HT1080 (cell line): ENCODE measurements at regions not wholly inside any gene's neighbourhood (a gene's known extent, or its start where the extent isn't known, plus 50 kb on each side); places are given as distances from the start of the nearest gene placed in this dataset.

ENCODE experiments used
- DNase-seq: peaks from one replicate; pipeline ENCODE4 v3.0.0-alpha.2; 2015; ENCODE audit warnings: low read depth
- small RNA-seq: library from RNA; depleted of rRNA; stranded (forward); fragments of <200 nt; gene quantifications from one replicate; pipeline ENCODE3, GENCODE V24; 2014

DNA sequence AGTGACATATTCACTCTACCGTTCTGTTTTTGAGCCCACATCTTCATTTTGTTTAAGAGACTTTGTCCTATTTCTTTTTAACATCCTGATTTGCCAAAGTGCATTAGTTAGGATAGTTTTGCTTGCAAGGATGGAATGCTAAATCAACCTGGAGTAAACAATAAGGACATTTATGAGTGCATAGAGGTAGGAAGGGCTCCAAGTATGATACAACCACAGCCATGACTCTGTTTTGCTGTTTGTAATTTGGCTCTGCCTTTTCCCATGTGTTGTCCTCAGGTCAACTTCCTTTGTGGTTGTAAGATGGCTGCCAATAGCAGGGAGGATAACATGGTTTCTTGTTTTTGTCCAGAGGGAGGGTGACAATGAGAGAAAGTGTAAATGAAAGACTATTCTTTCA, 66.4 kb upstream of the GOLIM4 start:
- peak; percentile 29 for DNase-seq

DNA sequence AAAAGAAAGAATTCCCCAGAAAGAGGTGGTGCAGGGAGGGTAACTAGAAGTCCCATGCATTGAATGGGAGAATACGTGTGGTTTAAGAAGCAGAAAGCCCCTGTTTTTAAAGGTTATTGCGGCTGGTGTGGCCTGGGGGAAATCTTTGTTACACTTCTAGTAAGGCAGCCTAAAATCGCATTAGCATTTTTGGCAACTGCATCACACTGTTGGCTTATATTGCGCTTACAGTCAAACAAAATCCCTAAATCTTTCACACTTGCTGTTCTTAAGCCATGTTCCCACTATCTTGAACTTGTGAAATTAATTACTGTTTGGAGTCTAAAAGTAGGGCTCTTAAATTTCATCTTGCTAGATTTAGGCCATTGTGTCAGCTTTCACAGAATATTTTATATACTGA, 66.0 kb upstream of the GOLIM4 start:
- no peak for DNase-seq

DNA sequence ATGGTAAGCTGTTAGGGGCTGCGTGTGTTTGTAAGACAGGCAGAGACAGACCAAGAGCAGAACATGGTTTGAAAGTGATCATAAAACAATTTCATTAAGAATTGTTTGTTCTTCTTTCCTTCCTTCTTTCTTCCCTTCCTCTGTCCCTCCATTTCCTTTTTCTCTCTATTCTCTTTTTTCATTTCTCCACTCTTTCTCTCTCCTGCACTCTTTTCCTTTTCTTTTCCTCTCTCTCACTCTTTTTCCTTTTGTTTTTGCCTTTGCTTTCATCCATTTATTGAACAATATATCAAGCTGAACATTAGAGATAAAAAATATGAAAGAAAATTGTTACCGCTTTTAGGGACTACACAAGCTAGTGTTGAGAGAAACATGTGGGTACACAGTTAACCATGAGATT, 62.2 kb upstream of the GOLIM4 start:
- DNase-seq: no peak

DNA sequence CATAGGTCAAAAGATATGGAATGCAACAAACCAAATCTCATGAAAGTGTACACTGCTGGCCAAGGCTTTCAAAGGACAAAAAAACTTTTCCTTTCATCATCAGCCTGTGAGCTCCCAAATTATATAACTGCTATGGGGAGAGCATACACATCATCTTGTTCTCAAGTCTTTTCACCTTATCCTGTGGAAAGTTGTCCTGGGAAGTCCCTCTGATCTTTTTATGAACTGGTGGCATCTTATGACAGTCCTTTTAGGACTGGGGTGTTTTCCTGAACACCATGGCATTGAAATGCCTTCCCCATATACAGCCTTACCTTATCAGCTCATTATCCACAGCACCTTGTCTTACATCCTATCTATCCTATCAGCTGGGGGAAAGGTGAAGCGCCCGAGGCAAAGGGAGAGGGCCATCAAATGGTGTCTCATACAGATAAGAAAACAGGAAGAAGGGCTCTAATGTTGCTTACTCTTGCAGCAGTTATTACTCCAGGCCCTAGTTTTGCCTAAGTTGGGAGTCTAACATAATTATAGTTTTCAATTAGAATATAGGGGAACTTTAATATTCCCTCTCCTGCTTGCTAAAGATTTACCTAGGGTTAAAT, 61.5 kb upstream of the GOLIM4 start:
- DNase-seq: no peak

DNA sequence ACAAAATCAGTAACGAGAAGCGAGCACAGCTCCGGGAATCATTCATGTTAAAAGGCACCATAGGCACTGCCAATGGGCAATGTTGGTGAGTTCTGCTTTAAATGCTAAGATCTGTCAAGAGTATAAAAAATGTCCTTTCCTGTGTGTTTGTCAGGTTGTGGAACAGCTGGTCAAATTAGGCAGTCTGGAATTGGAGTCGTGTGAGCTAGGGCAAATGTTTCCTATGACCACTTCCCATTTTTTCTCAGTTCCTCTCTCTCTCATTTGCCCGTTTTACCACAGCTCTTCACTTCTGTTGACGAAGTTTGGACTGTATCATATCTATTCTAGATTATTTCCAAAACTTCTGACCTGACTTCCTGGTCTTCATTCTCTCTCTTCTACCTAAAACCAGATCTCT, 60.8 kb upstream of the GOLIM4 start:
- no peak for DNase-seq

DNA sequence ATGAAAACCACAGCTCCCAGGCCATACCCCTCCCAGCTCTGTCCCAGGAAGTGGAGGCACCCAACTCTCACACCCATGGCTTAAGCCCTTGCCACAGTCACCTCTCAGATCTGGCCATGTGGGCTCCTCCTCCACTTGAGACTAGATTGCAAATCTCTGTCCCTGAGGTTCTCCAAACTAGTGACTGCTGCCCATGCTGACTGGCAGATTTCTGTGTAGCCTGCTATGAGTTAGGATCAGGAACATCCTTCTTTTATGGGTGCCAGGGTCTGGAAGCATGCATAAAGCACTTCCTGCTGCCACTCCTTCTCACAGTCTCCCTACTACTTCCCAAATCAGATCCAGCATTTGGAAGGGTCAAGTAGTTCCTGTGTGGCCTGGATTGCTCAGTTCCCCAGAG, 59.6 kb upstream of the GOLIM4 start:
- DNase-seq: no peak

DNA sequence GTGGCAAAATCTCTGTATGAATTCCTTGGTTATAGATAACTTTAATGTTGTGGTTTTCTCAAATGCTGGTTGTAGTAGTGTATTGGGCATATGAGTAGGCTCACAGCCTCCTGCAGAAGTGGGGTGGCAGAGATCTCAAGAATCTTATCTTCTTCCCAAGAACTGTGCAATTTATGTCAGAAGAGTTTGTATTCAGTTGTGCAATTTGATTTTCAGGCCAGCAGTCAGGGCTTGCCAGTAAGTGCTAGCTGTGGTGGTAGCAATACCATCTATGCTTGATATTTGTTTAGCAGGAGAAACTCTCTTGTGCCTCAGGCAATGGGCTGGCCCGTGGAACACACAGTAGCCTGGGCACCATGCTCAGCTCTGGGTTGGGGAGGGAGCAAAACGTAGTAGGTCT, 58.4 kb upstream of the GOLIM4 start:
- DNase-seq: no peak

DNA sequence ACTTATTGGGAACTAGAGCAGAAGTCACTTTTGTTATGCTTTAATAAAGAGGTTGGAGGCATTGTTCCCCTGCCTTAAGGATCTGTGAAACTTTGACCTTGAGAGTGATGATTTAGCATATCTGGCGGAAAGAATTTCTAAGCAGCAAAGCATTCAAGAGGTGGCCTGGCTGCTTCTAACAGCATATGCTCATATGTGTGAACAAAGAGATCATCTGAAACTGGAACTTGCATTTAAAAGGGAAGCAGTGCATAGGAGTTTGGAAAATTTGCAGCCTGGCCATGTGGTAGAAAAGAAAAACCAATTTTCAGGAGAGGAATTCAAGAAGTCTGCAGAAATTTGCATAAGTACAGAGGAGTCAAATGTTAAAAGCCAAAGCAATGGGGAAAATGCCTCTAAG, 56.4 kb upstream of the GOLIM4 start:
- DNase-seq: no peak

Small RNA genes in the stretch of these regions (small RNA-seq; reads per million reads assigned to genes)
- 0.09 reads per million for gene MIR551B
- gene RNU2-20P: 0.30 reads per million, percentile 29 among the genes with 10 or more reads in this experiment
